Spinal cord (tissue), 9 donors: ENCODE measurements at regions not wholly inside any gene's neighbourhood (a gene's known extent, or its start where the extent isn't known, plus 50 kb on each side); places are given as distances from the start of the nearest gene placed in this dataset.
"Not testable (repeated sequence)": the region's sequence is repeated elsewhere in the genome, so short reads cannot be mapped to it uniquely, and the experiment has no call there.

Experiments used
- DNase-seq, 6 donors: peaks; one replicate each; pipeline versions ENCODE4 v3.0.0 to v3.0.0-alpha.2; 2013 to 2015; ENCODE audit warnings: low spot score in 6 of 6, low read depth in 4 of 6
- H3K27ac ChIP-seq: one replicate; pipeline ENCODE4 v1.5.1; 2013; ENCODE audit warnings: low read depth, low read length, control low read depth
- H3K27me3 ChIP-seq: one replicate; pipeline ENCODE4 v1.6.1; 2013; ENCODE audit warnings: low read length; ENCODE audit not compliant: control insufficient read depth, insufficient read depth
- H3K36me3 ChIP-seq: one replicate; pipeline ENCODE4 v1.6.1; 2013; ENCODE audit warnings: low read length; ENCODE audit not compliant: control insufficient read depth, insufficient read depth
- H3K4me1 ChIP-seq: one replicate; pipeline ENCODE4 v1.6.1; 2013; ENCODE audit warnings: low read length; ENCODE audit not compliant: control insufficient read depth, insufficient read depth
- H3K4me3 ChIP-seq: one replicate; pipeline ENCODE4 v1.5.1; 2013; ENCODE audit warnings: low read depth, low read length, control low read depth
- H3K9me3 ChIP-seq: one replicate; pipeline ENCODE4 v1.6.1; 2013; ENCODE audit warnings: low read length; ENCODE audit not compliant: control insufficient read depth, insufficient read depth
- WGBS: methylation state at CpG from one replicate; pipeline ENCODE4 v1.1.5; 2013; ENCODE audit warnings: missing lambda C conversion rate; ENCODE audit not compliant: insufficient coverage; 5-methylcytosine and 5-hydroxymethylcytosine counted together
- donor health status: healthy.

GRCh38 chr13:67474115-67474514 lies 244.0 kb upstream of the PCDH9 start:
- no peak for DNase-seq
- WGBS = no CpG with 5 or more reads among the region's 3 CpGs
- H3K4me1 ChIP-seq = no peaks in the 10 kb centered on the region
- no peaks in the 10 kb centered on the region for H3K27me3 ChIP-seq
- H3K27ac ChIP-seq = no peak overlapping the region
- H3K9me3 ChIP-seq = peaks cover 5% of the 10 kb centered on the region
- no peaks in the 10 kb centered on the region for H3K36me3 ChIP-seq
- no peak overlapping the region for H3K4me3 ChIP-seq

- Histone ChIP-seq H3K4me1 (no peaks in the 10 kb centered on the region), H3K27ac (no peak overlapping the region), H3K36me3 (no peaks in the 10 kb centered on the region), H3K27me3 (no peaks in the 10 kb centered on the region), H3K4me3 (no peak overlapping the region), H3K9me3 (peaks cover 8% of the 10 kb centered on the region)
- no peak for DNase-seq
- no CpG with 5 or more reads among the region's 3 CpGs for WGBS
These were observed 239.5 kb upstream of the PCDH9 start for GRCh38 chr13:67469623-67470022.

GRCh38 chr13:67466569-67466968 lies 236.4 kb upstream of the PCDH9 start:
- Histone ChIP-seq H3K36me3 (no peaks in the 10 kb centered on the region), H3K4me1 (no peaks in the 10 kb centered on the region), H3K27ac (no peak overlapping the region), H3K9me3 (peaks cover 8% of the 10 kb centered on the region), H3K4me3 (no peak overlapping the region), H3K27me3 (no peaks in the 10 kb centered on the region)
- no peak for DNase-seq
- 94% methylated on average over 8 of the region's 8 CpGs for WGBS

- Histone ChIP-seq H3K27ac (no peak overlapping the region), H3K9me3 (peaks cover 3% of the 10 kb centered on the region), H3K36me3 (no peaks in the 10 kb centered on the region), H3K27me3 (no peaks in the 10 kb centered on the region), H3K4me1 (no peaks in the 10 kb centered on the region), H3K4me3 (no peak overlapping the region)
- no peak for DNase-seq
- WGBS = no CpG with 5 or more reads among the region's 4 CpGs
These were observed 234.0 kb upstream of the PCDH9 start for GRCh38 chr13:67464154-67464553.

- Histone ChIP-seq H3K27me3 (no peaks in the 10 kb centered on the region), H3K4me3 (no peak overlapping the region), H3K36me3 (no peaks in the 10 kb centered on the region), H3K27ac (no peak overlapping the region), H3K4me1 (no peaks in the 10 kb centered on the region), H3K9me3 (no peaks in the 10 kb centered on the region)
- no CpG with 5 or more reads among the region's 1 CpG for WGBS
- DNase-seq = no peak
These were observed 232.0 kb upstream of the PCDH9 start for GRCh38 chr13:67462098-67462497.

- whole genome bisulfite sequencing = 92% methylated on average over 8 of the region's 8 CpGs
- H3K4me3 ChIP-seq, H3K36me3 ChIP-seq, H3K9me3 ChIP-seq, H3K27me3 ChIP-seq, DNase-seq, H3K27ac ChIP-seq, H3K4me1 ChIP-seq: not testable (repeated sequence)
These were observed 222.4 kb upstream of the PCDH9 start for GRCh38 chr13:67452526-67452925.

GRCh38 chr13:67445436-67445835 lies 215.3 kb upstream of the PCDH9 start:
- no peak overlapping the region for H3K4me3 ChIP-seq
- H3K27ac ChIP-seq = no peak overlapping the region
- DNase-seq = no peak
- no peaks in the 10 kb centered on the region for H3K9me3 ChIP-seq
- H3K36me3 ChIP-seq = no peaks in the 10 kb centered on the region
- H3K27me3 ChIP-seq = no peaks in the 10 kb centered on the region
- 93% methylated on average over 3 of the region's 5 CpGs for WGBS
- no peaks in the 10 kb centered on the region for H3K4me1 ChIP-seq

GRCh38 chr13:67443923-67444322 lies 213.8 kb upstream of the PCDH9 start:
- H3K27me3 ChIP-seq = no peaks in the 10 kb centered on the region
- DNase-seq = peak in 1 of 6 donors; percentile 85
- H3K4me1 ChIP-seq = no peaks in the 10 kb centered on the region
- H3K9me3 ChIP-seq = no peaks in the 10 kb centered on the region
- no peak overlapping the region for H3K4me3 ChIP-seq
- no peaks in the 10 kb centered on the region for H3K36me3 ChIP-seq
- no CpG with 5 or more reads among the region's 2 CpGs for WGBS
- no peak overlapping the region for H3K27ac ChIP-seq

- H3K36me3 ChIP-seq = no peaks in the 10 kb centered on the region
- H3K4me3 ChIP-seq = no peak overlapping the region
- no peak for DNase-seq
- H3K4me1 ChIP-seq = no peaks in the 10 kb centered on the region
- WGBS = 86% methylated on average over 1 of the region's 5 CpGs
- H3K27ac ChIP-seq = no peak overlapping the region
- no peaks in the 10 kb centered on the region for H3K27me3 ChIP-seq
- no peaks in the 10 kb centered on the region for H3K9me3 ChIP-seq
These were observed 210.3 kb upstream of the PCDH9 start for GRCh38 chr13:67440236-67440975.

- no CpG with 5 or more reads among the region's 1 CpG for WGBS
These were observed 209.2 kb upstream of the PCDH9 start for GRCh38 chr13:67439365-67439764.

More at GRCh38 chr13:67439365-67439764, 209.2 kb upstream of the PCDH9 start:
- Histone ChIP-seq H3K4me3 (no peak overlapping the region), H3K4me1 (no peaks in the 10 kb centered on the region), H3K9me3 (no peaks in the 10 kb centered on the region), H3K27me3 (no peaks in the 10 kb centered on the region), H3K36me3 (no peaks in the 10 kb centered on the region), H3K27ac (no peak overlapping the region)
- DNase-seq = no peak
